K562 (cell line): ENCODE measurements at regions not wholly inside any gene's neighbourhood (a gene's known extent, or its start where the extent isn't known, plus 50 kb on each side); places are given as distances from the start of the nearest gene placed in this dataset.

Experiments used
- ARID2 ChIP-seq: fragments of 450-650 bp; IDR thresholded peaks from 2 replicates; pipeline ENCODE4 v1.6.1; 2017; ENCODE audit warnings: antibody characterized with exemption, mild to moderate bottlenecking
- ELF1 ChIP-seq: fragments of 200-800 bp; sonication (Bioruptor generic); IDR thresholded peaks from 2 replicates; pipeline ENCODE4 v1.6.1; 2016; ENCODE audit warnings: missing genetic modification characterization, missing compliant biosample characterization
- KAT8 ChIP-seq: fragments of 450-650 bp; IDR thresholded peaks from 2 replicates; pipeline ENCODE4 v1.6.1; 2016; ENCODE audit warnings: low read depth, mild to moderate bottlenecking
- KDM1A ChIP-seq, 2 experiments: fragments of 450-650 bp; IDR thresholded peaks; 2 replicates each; pipeline ENCODE4 v1.6.1; 2016; ENCODE audit warnings: mild to moderate bottlenecking in 2 of 2
- MBD2 ChIP-seq: sonication (generic); IDR thresholded peaks from 2 replicates; pipeline ENCODE4 v1.6.1; 2016; ENCODE audit warnings: low read depth, borderline replicate concordance
- RAD21 ChIP-seq, 2 experiments: fragments of 250-450 bp in 1 of 2; fragments of 450-650 bp in 1 of 2; sonication (Bioruptor Pico) in 1 of 2; formaldehyde crosslinking in 1 of 2; IDR thresholded peaks in 1 of 2; conservative IDR thresholded peaks in 1 of 2; 2 replicates each; pipeline versions ENCODE4 v1.4.0 to v1.8.0; 2020 to 2022; ENCODE audit warnings: mild to moderate bottlenecking in 2 of 2, moderate library complexity in 1 of 2
- SAFB2 ChIP-seq: fragments of 200-400 bp; formaldehyde crosslinking; IDR thresholded peaks from 2 replicates; pipeline ENCODE4 v1.6.1; 2018; ENCODE audit warnings: borderline replicate concordance, low read length, low read depth, moderate library complexity; ENCODE audit not compliant: severe bottlenecking
- YY1 ChIP-seq, 3 experiments: IDR thresholded peaks; 2 replicates each; pipeline ENCODE4 v1.6.1; 2011; ENCODE audit warnings: low read length in 2 of 3, mild to moderate bottlenecking in 2 of 3, moderate library complexity in 2 of 3, borderline replicate concordance in 1 of 3, control low read depth in 1 of 3, low read depth in 1 of 3; ENCODE audit not compliant: insufficient read depth in 3 of 3, insufficient replicate concordance in 2 of 3, control insufficient read depth in 1 of 3, insufficient read length in 1 of 3; ENCODE audit errors: extremely low read depth in 1 of 3
- ZNF785 ChIP-seq: fragments of 250-450 bp; sonication (Bioruptor Pico); IDR thresholded peaks from 2 replicates; pipeline ENCODE4 v1.4.0; 2020; ENCODE audit warnings: mild to moderate bottlenecking
- TF ChIP-seq, protein P1 (sequence below), 2 experiments: fragments of 450-650 bp; formaldehyde crosslinking in 1 of 2; IDR thresholded peaks; 2 replicates each; pipeline versions ENCODE4 v1.4.0 to v1.6.1; 2014 to 2020; ENCODE audit warnings: mild to moderate bottlenecking in 2 of 2, borderline replicate concordance in 1 of 2, low read depth in 1 of 2
- TF ChIP-seq, protein P2 (sequence below), 2 experiments: fragments of 450-650 bp in 1 of 2; sonication (generic) in 1 of 2; formaldehyde crosslinking; conservative IDR thresholded peaks; 2 replicates each; pipeline versions ENCODE4 v1.4.0 to v1.8.1; 2020 to 2022; ENCODE audit warnings: mild to moderate bottlenecking in 1 of 2, missing genetic modification reagents in 1 of 2
- TF ChIP-seq, protein P3 (sequence below): fragments of 250-450 bp; sonication (Bioruptor Pico); IDR thresholded peaks from 2 replicates; pipeline ENCODE4 v1.8.0; 2021; ENCODE audit warnings: borderline replicate concordance, mild to moderate bottlenecking, moderate library complexity; ENCODE audit not compliant: poor library complexity, severe bottlenecking
- TF ChIP-seq, protein P4 (sequence below), 3 experiments: IDR thresholded peaks in 2 of 3; conservative IDR thresholded peaks in 1 of 3; 2 replicates each; pipeline ENCODE4 v1.5.1; 2011 to 2012; ENCODE audit warnings: low read length in 3 of 3, mild to moderate bottlenecking in 3 of 3, control low read depth in 2 of 3, improper control_type of control experiment in 1 of 3, inconsistent platforms in 1 of 3, low read depth in 1 of 3, mixed read lengths in 1 of 3, moderate library complexity in 1 of 3; ENCODE audit not compliant: insufficient read depth in 2 of 3
- TF ChIP-seq, protein P5 (sequence below): sonication (generic); formaldehyde crosslinking; IDR thresholded peaks from 2 replicates; pipeline ENCODE4 v1.8.1; 2023; ENCODE audit warnings: mild to moderate bottlenecking, missing genetic modification reagents, moderate library complexity

DNA sequence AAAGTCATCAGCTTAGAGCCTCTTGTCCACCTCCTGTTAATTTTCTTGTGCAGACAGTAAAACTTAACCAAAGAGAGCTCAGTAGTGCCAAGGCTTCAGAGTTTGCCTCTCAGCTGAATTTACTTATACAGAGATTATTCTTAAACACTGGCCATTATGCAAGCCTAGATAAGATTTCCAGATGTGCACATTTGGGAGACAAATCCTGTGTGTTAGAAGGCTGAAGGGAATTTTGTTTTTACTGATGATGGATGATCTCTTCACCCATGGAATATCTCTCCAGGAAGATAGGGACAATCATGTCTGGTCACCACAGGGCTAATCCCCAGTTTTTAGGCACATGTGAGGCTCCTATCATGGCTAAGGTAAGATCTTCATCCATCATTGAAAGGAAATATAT lies 157.6 kb upstream of the FAT3 start:
- TF ChIP-seq ZNF785 (no peak), MBD2 (no peak), YY1 (IDR thresholded peaks at IDR 0.05; ENCODE audit: borderline replicate concordance in 1 of 3, control insufficient read depth in 1 of 3, extremely low read depth in 1 of 3, insufficient read depth in 3 of 3, insufficient read length in 1 of 3, insufficient replicate concordance in 2 of 3, low read depth in 1 of 3, low read length in 2 of 3) (no peak), KDM1A (IDR thresholded peaks at IDR 0.05) (no peak), ELF1 (tag) (no peak), RAD21 (CRISPR knock-in tag; conservative IDR thresholded peaks at IDR 0.05 in 1 of 2, IDR thresholded peaks at IDR 0.05 in 1 of 2) (no peak), ARID2 (no peak), KAT8 (no peak), SAFB2 (no peak)
- TF ChIP-seq, protein P1, sequence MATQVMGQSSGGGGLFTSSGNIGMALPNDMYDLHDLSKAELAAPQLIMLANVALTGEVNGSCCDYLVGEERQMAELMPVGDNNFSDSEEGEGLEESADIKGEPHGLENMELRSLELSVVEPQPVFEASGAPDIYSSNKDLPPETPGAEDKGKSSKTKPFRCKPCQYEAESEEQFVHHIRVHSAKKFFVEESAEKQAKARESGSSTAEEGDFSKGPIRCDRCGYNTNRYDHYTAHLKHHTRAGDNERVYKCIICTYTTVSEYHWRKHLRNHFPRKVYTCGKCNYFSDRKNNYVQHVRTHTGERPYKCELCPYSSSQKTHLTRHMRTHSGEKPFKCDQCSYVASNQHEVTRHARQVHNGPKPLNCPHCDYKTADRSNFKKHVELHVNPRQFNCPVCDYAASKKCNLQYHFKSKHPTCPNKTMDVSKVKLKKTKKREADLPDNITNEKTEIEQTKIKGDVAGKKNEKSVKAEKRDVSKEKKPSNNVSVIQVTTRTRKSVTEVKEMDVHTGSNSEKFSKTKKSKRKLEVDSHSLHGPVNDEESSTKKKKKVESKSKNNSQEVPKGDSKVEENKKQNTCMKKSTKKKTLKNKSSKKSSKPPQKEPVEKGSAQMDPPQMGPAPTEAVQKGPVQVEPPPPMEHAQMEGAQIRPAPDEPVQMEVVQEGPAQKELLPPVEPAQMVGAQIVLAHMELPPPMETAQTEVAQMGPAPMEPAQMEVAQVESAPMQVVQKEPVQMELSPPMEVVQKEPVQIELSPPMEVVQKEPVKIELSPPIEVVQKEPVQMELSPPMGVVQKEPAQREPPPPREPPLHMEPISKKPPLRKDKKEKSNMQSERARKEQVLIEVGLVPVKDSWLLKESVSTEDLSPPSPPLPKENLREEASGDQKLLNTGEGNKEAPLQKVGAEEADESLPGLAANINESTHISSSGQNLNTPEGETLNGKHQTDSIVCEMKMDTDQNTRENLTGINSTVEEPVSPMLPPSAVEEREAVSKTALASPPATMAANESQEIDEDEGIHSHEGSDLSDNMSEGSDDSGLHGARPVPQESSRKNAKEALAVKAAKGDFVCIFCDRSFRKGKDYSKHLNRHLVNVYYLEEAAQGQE (IDR thresholded peaks at IDR 0.05; ENCODE audit: borderline replicate concordance): no peak
- TF ChIP-seq, protein P1 (CRISPR knock-in tag; IDR thresholded peaks at IDR 0.05; ENCODE audit: low read depth): no peak
- TF ChIP-seq, protein P2, sequence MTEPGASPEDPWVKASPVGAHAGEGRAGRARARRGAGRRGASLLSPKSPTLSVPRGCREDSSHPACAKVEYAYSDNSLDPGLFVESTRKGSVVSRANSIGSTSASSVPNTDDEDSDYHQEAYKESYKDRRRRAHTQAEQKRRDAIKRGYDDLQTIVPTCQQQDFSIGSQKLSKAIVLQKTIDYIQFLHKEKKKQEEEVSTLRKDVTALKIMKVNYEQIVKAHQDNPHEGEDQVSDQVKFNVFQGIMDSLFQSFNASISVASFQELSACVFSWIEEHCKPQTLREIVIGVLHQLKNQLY (CRISPR knock-in tag; conservative IDR thresholded peaks at IDR 0.05): no peak
- TF ChIP-seq, protein P3, sequence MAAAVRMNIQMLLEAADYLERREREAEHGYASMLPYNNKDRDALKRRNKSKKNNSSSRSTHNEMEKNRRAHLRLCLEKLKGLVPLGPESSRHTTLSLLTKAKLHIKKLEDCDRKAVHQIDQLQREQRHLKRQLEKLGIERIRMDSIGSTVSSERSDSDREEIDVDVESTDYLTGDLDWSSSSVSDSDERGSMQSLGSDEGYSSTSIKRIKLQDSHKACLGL (CRISPR knock-in tag): no peak
- TF ChIP-seq, protein P4, sequence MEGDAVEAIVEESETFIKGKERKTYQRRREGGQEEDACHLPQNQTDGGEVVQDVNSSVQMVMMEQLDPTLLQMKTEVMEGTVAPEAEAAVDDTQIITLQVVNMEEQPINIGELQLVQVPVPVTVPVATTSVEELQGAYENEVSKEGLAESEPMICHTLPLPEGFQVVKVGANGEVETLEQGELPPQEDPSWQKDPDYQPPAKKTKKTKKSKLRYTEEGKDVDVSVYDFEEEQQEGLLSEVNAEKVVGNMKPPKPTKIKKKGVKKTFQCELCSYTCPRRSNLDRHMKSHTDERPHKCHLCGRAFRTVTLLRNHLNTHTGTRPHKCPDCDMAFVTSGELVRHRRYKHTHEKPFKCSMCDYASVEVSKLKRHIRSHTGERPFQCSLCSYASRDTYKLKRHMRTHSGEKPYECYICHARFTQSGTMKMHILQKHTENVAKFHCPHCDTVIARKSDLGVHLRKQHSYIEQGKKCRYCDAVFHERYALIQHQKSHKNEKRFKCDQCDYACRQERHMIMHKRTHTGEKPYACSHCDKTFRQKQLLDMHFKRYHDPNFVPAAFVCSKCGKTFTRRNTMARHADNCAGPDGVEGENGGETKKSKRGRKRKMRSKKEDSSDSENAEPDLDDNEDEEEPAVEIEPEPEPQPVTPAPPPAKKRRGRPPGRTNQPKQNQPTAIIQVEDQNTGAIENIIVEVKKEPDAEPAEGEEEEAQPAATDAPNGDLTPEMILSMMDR (IDR thresholded peaks at IDR 0.05 in 2 of 3, conservative IDR thresholded peaks at IDR 0.05 in 1 of 3; ENCODE audit: insufficient read depth in 2 of 3, low read depth in 1 of 3, low read length in 3 of 3): no peak
- TF ChIP-seq, protein P5, sequence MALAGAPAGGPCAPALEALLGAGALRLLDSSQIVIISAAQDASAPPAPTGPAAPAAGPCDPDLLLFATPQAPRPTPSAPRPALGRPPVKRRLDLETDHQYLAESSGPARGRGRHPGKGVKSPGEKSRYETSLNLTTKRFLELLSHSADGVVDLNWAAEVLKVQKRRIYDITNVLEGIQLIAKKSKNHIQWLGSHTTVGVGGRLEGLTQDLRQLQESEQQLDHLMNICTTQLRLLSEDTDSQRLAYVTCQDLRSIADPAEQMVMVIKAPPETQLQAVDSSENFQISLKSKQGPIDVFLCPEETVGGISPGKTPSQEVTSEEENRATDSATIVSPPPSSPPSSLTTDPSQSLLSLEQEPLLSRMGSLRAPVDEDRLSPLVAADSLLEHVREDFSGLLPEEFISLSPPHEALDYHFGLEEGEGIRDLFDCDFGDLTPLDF: no peak
